ENCODE measurements at regions not wholly inside any gene's neighbourhood (a gene's known extent, or its start where the extent isn't known, plus 50 kb on each side); places are given as distances from the start of the nearest gene placed in this dataset.
A peak's percentile ranks its signal among the peaks of the same experiment; 100 is the strongest.

- DNase-seq (ENCODE audit: low read depth) = no peak
- no peak for TF ChIP-seq CTCF (IDR thresholded peaks at IDR 0.05; ENCODE audit: low read depth, low read length, missing control alignments)
- no peak overlapping the region for H3K4me3 ChIP-seq (ENCODE audit: low read depth, low read length)
- in situ Hi-C loops (cut with HindIII; ENCODE audit: low sequenced_read_pairs) = no loop called here
These were observed 74.4 kb upstream of the PDE10A start for GRCh38 chr6:165737396-165737795.

- no peak overlapping the region for H3K4me3 ChIP-seq (ENCODE audit: low read depth, low read length)
- in situ Hi-C loops (cut with HindIII; ENCODE audit: low sequenced_read_pairs) = no loop called here
- no peak for TF ChIP-seq CTCF (IDR thresholded peaks at IDR 0.05; ENCODE audit: low read depth, low read length, missing control alignments)
- no peak for DNase-seq (ENCODE audit: low read depth)
These were observed 72.0 kb upstream of the PDE10A start for GRCh38 chr6:165735065-165735464.

- in situ Hi-C loops (cut with HindIII; ENCODE audit: low sequenced_read_pairs) = no loop called here
- DNase-seq (ENCODE audit: low read depth) = no peak
- no peak overlapping the region for H3K4me3 ChIP-seq (ENCODE audit: low read depth, low read length)
- no peak for TF ChIP-seq CTCF (IDR thresholded peaks at IDR 0.05; ENCODE audit: low read depth, low read length, missing control alignments)
These were observed 70.4 kb upstream of the PDE10A start for GRCh38 chr6:165733489-165733791.

- TF ChIP-seq CTCF (IDR thresholded peaks at IDR 0.05; ENCODE audit: low read depth, low read length, missing control alignments) = no peak
- H3K4me3 ChIP-seq (ENCODE audit: low read depth, low read length) = no peak overlapping the region
- DNase-seq (ENCODE audit: low read depth) = no peak
- in situ Hi-C loops (cut with HindIII; ENCODE audit: low sequenced_read_pairs) = no loop called here
These were observed 69.9 kb upstream of the PDE10A start for GRCh38 chr6:165732696-165733488.

GRCh38 chr6:165729307-165729936, 66.4 kb upstream of the PDE10A start:
- in situ Hi-C loops (cut with HindIII; ENCODE audit: low sequenced_read_pairs) = no loop called here

GRCh38 chr6:165728216-165728615, 65.2 kb upstream of the PDE10A start:
- H3K4me3 ChIP-seq (ENCODE audit: low read depth, low read length) = no peak overlapping the region
- no peak for DNase-seq (ENCODE audit: low read depth)
- in situ Hi-C loops (cut with HindIII; ENCODE audit: low sequenced_read_pairs) = no loop called here
- no peak for TF ChIP-seq CTCF (IDR thresholded peaks at IDR 0.05; ENCODE audit: low read depth, low read length, missing control alignments)

More at GRCh38 chr6:165729307-165729936, 66.4 kb upstream of the PDE10A start:
- H3K4me3 ChIP-seq (ENCODE audit: low read depth, low read length) = no peak overlapping the region
- peak; percentile 77 for TF ChIP-seq CTCF (IDR thresholded peaks at IDR 0.05; ENCODE audit: low read depth, low read length, missing control alignments)
- no peak for DNase-seq (ENCODE audit: low read depth)
